PC-3 (cell line): ENCODE measurements at regions not wholly inside any gene's neighbourhood (a gene's known extent, or its start where the extent isn't known, plus 50 kb on each side); places are given as distances from the start of the nearest gene placed in this dataset.

ENCODE experiments used
- ATAC-seq: fragments of 200-7000 bp; cut with Tn5 transposase; 2 replicates; pipeline ENCODE4 v1.9.1; 2020; ENCODE audit warnings: mild to moderate bottlenecking, moderate library complexity
- BruUV-seq: library from RNA; stranded (reverse); fragments of 400-500 nt; replicated peaks from 2 replicates; lab custom pipeline; 2021; lab: Mats Ljungman, UMichigan
- CTCF ChIA-PET: fragments of 300-600 bp; sonication (Branson Sonifier 250); formaldehyde crosslinking; loops from one replicate; lab custom pipeline; 2022; ENCODE audit warnings: antibody characterized with exemption; lab: Charles Lee
- POLR2A ChIA-PET: fragments of 300-600 bp; sonication (Branson Sonifier 250); formaldehyde crosslinking; loops from one replicate; lab custom pipeline; 2022; ENCODE audit warnings: antibody characterized with exemption; ENCODE audit not compliant: unreplicated experiment; lab: Charles Lee
- DNase-seq: peaks from one replicate; pipeline ENCODE4 v3.0.0-alpha.2; 2015
- H2AFZ ChIP-seq: fragments of 300-600 bp; sonication (generic); 2 replicates; pipeline ENCODE4 v1.6.0; 2016; ENCODE audit warnings: antibody characterized with exemption, low read length
- H3F3A ChIP-seq: fragments of 300-600 bp; sonication (generic); one replicate; pipeline ENCODE4 v1.6.0; 2017; ENCODE audit warnings: antibody characterized with exemption, low read length, control low read depth, mild to moderate bottlenecking; ENCODE audit not compliant: unreplicated experiment
- H3K27ac ChIP-seq: fragments of 300-600 bp; sonication (generic); 2 replicates; pipeline ENCODE4 v1.5.1; 2016; ENCODE audit warnings: mild to moderate bottlenecking, low read length
- H3K27me3 ChIP-seq: fragments of 300-600 bp; sonication (generic); 2 replicates; pipeline ENCODE4 v1.6.1; 2016; ENCODE audit warnings: low read length, mixed read lengths
- H3K36me3 ChIP-seq: fragments of 300-600 bp; sonication (generic); 2 replicates; pipeline ENCODE4 v1.6.1; 2016; ENCODE audit warnings: low read depth, mixed run types, low read length, mixed read lengths
- H3K4me1 ChIP-seq: fragments of 300-600 bp; sonication (generic); 2 replicates; pipeline ENCODE4 v1.5.1; 2016; ENCODE audit warnings: low read length; ENCODE audit not compliant: insufficient read depth
- H3K4me2 ChIP-seq: fragments of 300-600 bp; sonication (generic); 2 replicates; pipeline ENCODE4 v1.6.0; 2016; ENCODE audit warnings: low read length
- H3K4me3 ChIP-seq: fragments of 300-600 bp; sonication (generic); 2 replicates; pipeline ENCODE4 v1.5.1; 2016; ENCODE audit warnings: mild to moderate bottlenecking, low read length, mixed read lengths
- H3K79me2 ChIP-seq: fragments of 300-600 bp; sonication (generic); 2 replicates; pipeline ENCODE4 v1.6.1; 2017; ENCODE audit warnings: low read length, mixed read lengths
- H3K9ac ChIP-seq: fragments of 300-600 bp; sonication (generic); 2 replicates; pipeline ENCODE4 v1.6.0; 2016; ENCODE audit warnings: mild to moderate bottlenecking, low read length
- H3K9me2 ChIP-seq: fragments of 300-600 bp; sonication (generic); replicated peaks from 2 replicates; pipeline ENCODE4 v1.6.1; 2016; ENCODE audit warnings: mixed run types, low read length, mixed read lengths
- H3K9me3 ChIP-seq: fragments of 300-600 bp; sonication (generic); 2 replicates; pipeline ENCODE4 v1.6.1; 2016; ENCODE audit warnings: low read length, mixed read lengths
- H4K20me1 ChIP-seq: fragments of 300-600 bp; sonication (generic); 2 replicates; pipeline ENCODE4 v1.6.1; 2016; ENCODE audit warnings: low read length, mixed read lengths
- EZH2 ChIP-seq: fragments of 300-600 bp; sonication (generic); IDR thresholded peaks from one replicate; pipeline ENCODE4 v1.6.1; 2017; ENCODE audit warnings: antibody characterized with exemption, mild to moderate bottlenecking, low read length; ENCODE audit not compliant: unreplicated experiment
- EZH2phosphoT487 ChIP-seq: fragments of 300-600 bp; sonication (generic); IDR thresholded peaks from 2 replicates; pipeline ENCODE4 v1.6.1; 2018; ENCODE audit warnings: mild to moderate bottlenecking, antibody characterized with exemption, low read length, borderline replicate concordance
- intact Hi-C: fragments of 100-400 bp; cut with micrococcal nuclease; formaldehyde crosslinking; loops from 2 replicates; pipeline ENCODE4 v1.9.0; 2023
- TF ChIP-seq, protein P1 (sequence below): fragments of 300-600 bp; sonication (generic); conservative IDR thresholded peaks from 2 replicates; pipeline ENCODE4 v1.5.1; 2017; ENCODE audit warnings: antibody characterized with exemption, low read depth, mild to moderate bottlenecking, low read length

DNA sequence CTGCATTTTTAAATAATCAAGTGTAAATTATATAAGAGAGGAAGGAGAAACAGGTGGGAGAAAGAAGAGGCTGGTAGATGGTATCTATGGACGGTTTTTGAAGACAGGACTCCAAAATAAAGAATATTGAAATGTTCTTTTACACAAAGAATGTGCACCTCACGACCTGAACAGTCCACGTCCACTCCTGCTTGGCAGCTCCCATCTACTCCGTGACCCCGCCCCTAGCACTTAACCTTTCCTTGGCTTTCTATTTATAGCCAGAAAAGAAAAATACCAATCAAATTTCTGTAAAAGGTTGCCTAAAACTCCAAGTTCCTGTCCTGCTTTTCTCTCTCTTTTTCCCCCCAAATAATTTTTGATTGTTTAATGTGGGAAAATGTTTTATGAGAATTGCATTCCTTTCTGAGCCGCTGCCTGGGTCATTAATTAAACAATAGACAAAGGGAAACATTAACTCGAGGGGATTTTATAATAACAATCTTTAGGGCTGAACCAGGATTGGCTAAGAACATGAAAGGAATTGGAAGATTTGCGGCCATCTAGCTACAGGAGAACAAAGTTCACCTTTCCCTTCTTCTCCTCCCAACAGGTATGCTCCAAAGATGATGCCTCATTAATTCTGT is 173.6 kb upstream of the MAP3K1 start:
- Histone ChIP-seq H2AFZ (no peak overlapping the region), H3K4me2 (no peak overlapping the region), H3K4me1 (peaks cover 10% of the 10 kb centered on the region), H3K27ac (no peak overlapping the region), H3K9me3 (no peaks in the 10 kb centered on the region), H3F3A (no peaks in the 10 kb centered on the region), H3K9ac (no peak overlapping the region), H4K20me1 (no peaks in the 10 kb centered on the region), H3K4me3 (no peak overlapping the region), H3K9me2 (no peaks in the 10 kb centered on the region), H3K27me3 (no peaks in the 10 kb centered on the region), H3K36me3 (no peaks in the 10 kb centered on the region), H3K79me2 (no peaks in the 10 kb centered on the region)
- ATAC-seq, result no peak
- DNase-seq, result no peak
- BruUV-seq, result no TSS peak
- ChIA-PET CTCF (no interaction called here), POLR2A (no interaction called here)
- TF ChIP-seq EZH2, result no peak
- TF ChIP-seq, protein P1, sequence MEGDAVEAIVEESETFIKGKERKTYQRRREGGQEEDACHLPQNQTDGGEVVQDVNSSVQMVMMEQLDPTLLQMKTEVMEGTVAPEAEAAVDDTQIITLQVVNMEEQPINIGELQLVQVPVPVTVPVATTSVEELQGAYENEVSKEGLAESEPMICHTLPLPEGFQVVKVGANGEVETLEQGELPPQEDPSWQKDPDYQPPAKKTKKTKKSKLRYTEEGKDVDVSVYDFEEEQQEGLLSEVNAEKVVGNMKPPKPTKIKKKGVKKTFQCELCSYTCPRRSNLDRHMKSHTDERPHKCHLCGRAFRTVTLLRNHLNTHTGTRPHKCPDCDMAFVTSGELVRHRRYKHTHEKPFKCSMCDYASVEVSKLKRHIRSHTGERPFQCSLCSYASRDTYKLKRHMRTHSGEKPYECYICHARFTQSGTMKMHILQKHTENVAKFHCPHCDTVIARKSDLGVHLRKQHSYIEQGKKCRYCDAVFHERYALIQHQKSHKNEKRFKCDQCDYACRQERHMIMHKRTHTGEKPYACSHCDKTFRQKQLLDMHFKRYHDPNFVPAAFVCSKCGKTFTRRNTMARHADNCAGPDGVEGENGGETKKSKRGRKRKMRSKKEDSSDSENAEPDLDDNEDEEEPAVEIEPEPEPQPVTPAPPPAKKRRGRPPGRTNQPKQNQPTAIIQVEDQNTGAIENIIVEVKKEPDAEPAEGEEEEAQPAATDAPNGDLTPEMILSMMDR, result no peak
- TF ChIP-seq EZH2phosphoT487, result no peak
- intact Hi-C loops, result no loop called here

DNA sequence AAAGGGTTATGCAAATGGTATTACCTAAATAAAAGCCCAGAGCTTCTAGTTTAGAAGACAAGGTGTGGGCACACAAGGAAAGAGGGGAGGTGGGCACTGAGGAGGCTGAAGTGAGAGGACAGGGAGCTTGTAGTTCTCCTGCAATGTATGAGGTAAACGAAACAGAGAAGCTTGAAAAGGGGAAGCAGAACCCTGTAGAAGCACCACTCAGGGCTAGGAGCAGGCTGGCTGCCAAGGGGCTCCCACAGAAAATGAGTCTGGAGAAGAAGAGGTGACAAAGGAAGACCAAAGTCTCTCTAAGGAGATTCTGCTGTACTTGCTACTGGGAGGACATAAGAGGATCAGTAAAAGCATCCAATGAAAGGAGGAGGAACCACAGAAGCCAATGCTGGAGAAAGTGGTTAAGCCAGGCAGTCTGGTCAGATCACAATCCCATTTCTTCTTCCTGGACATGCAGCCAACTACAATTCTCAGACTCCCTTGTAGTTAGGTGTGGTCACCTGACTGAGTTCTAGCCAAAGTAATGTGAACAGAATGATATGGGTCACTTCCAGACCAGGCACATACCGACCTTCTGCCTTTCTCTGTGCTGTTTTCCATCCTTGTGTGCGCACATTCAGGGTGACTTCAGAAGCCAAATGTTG is 174.5 kb upstream of the MAP3K1 start:
- intact Hi-C loops, result no loop called here
- Histone ChIP-seq H2AFZ (no peak overlapping the region), H3F3A (no peaks in the 10 kb centered on the region), H3K9me3 (no peaks in the 10 kb centered on the region), H3K9me2 (no peaks in the 10 kb centered on the region), H3K79me2 (no peaks in the 10 kb centered on the region), H3K27ac (no peak overlapping the region), H3K36me3 (no peaks in the 10 kb centered on the region), H3K9ac (no peak overlapping the region), H3K27me3 (no peaks in the 10 kb centered on the region), H3K4me2 (no peak overlapping the region), H3K4me3 (no peak overlapping the region), H4K20me1 (no peaks in the 10 kb centered on the region), H3K4me1 (peaks cover 11% of the 10 kb centered on the region)
- no peak for DNase-seq
- BruUV-seq, result no TSS peak
- ATAC-seq, result peak; percentile 18; the same call in 1 of the 2 replicates
- TF ChIP-seq EZH2phosphoT487, result no peak
- TF ChIP-seq, protein P1, result no peak
- no peak for TF ChIP-seq EZH2
- POLR2A ChIA-PET, result no interaction called here
- CTCF ChIA-PET, result no interaction called here

DNA sequence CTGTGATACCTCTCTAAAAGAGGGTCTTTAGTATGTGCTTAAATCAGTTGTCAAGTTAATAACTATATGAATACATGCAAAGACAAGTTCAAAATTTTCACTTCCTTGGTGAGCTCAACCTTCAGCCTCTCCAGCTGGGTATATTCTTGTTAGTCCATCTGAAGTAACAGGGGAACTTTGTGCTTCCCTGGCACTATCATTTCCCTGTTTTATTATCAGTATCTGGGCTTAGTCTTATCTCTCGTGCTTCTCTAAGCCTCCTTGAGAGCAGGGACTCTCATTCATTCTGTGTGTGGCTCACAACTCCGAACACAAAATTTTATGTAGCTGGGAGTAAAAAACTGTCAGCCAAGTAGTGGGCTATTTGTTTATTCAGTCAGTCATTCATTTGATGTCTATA is 175.9 kb upstream of the MAP3K1 start:
- H3K4me3 ChIP-seq, result no peak overlapping the region
- intact Hi-C loops, result no loop called here
- no peaks in the 10 kb centered on the region for H3K36me3 ChIP-seq
- H4K20me1 ChIP-seq, result no peaks in the 10 kb centered on the region
- ATAC-seq (no peak), DNase-seq (no peak)
- no peaks in the 10 kb centered on the region for H3K27me3 ChIP-seq
- H3K9ac ChIP-seq, result no peak overlapping the region
- no peaks in the 10 kb centered on the region for H3F3A ChIP-seq
- TF ChIP-seq EZH2, result no peak
- no peak for TF ChIP-seq EZH2phosphoT487
- TF ChIP-seq, protein P1, result no peak
- H3K4me2 ChIP-seq, result no peak overlapping the region
- H3K79me2 ChIP-seq, result no peaks in the 10 kb centered on the region
- H3K27ac ChIP-seq, result no peak overlapping the region
- POLR2A ChIA-PET, result no interaction called here
- BruUV-seq, result no TSS peak
- no peaks in the 10 kb centered on the region for H3K9me3 ChIP-seq
- CTCF ChIA-PET, result no interaction called here
- H2AFZ ChIP-seq, result no peak overlapping the region
- H3K9me2 ChIP-seq, result no peaks in the 10 kb centered on the region
- peaks cover 11% of the 10 kb centered on the region for H3K4me1 ChIP-seq
